Activated T-helper 2 cell treated with anti-CD3 and anti-CD28 coated beads, Interferon-gamma antibody, Interleukin-2, Interleukin-4, amounts not matched to agents 10 μg/mL and 5 μg/mL and 100 μg/mL, durations not matched to agents 14 hours and 24 hours and 36 hours (primary cell): ENCODE measurements at regions not wholly inside any gene's neighbourhood (a gene's known extent, or its start where the extent isn't known, plus 50 kb on each side); places are given as distances from the start of the nearest gene placed in this dataset.

Experiments
- DNase-seq: peaks from one replicate; pipeline ENCODE4 v3.0.0; 2021; ENCODE audit warnings: low spot score
- H3K27ac Mint-ChIP-seq: one replicate; pipeline ENCODE4 v1.8.0; 2021; ENCODE audit warnings: mixed read lengths
- H3K27me3 Mint-ChIP-seq: one replicate; pipeline ENCODE4 v1.8.0; 2021; ENCODE audit warnings: low read depth, mixed read lengths
- H3K36me3 Mint-ChIP-seq: one replicate; pipeline ENCODE4 v1.8.0; 2021; ENCODE audit warnings: low read depth, mixed read lengths
- H3K4me1 Mint-ChIP-seq: one replicate; pipeline ENCODE4 v1.8.0; 2021; ENCODE audit warnings: low read depth, mixed read lengths
- H3K4me3 Mint-ChIP-seq: one replicate; pipeline ENCODE4 v1.8.0; 2021; ENCODE audit warnings: low read depth, mild to moderate bottlenecking, moderate library complexity, mixed read lengths
- H3K9me3 Mint-ChIP-seq: one replicate; pipeline ENCODE4 v1.8.0; 2021; ENCODE audit warnings: mixed read lengths
- intact Hi-C: fragments of 100-400 bp; cut with micrococcal nuclease; formaldehyde crosslinking; loops from one replicate; pipeline ENCODE4 v1.15.1; 2023

DNA sequence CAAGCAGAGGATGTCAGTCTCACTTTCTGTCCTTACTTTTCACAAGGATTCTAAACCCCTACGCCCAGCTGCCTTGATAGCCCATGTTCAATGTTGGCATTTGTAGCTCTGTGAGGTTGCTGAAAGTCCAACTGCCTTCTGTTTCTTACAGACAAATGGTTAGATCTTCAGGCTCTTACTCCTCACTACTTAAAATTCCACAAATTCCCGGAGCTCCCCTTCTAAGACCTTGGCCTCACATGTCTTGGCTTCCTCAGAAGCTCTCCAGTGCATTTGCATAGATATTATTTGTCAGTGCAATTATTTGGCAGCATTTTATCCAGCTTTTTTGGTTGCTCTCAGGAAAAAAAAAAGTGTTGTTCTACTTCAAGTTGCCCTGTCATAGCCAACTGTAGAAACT, 453.7 kb upstream of the CELF4 start:
- Mint-ChIP-seq H3K9me3 (peaks cover 12% of the 10 kb centered on the region), H3K27me3 (no peaks in the 10 kb centered on the region), H3K27ac (no peak overlapping the region), H3K36me3 (no peaks in the 10 kb centered on the region), H3K4me3 (no peak overlapping the region), H3K4me1 (no peaks in the 10 kb centered on the region)
- intact Hi-C loops, result no loop called here
- DNase-seq, result no peak

DNA sequence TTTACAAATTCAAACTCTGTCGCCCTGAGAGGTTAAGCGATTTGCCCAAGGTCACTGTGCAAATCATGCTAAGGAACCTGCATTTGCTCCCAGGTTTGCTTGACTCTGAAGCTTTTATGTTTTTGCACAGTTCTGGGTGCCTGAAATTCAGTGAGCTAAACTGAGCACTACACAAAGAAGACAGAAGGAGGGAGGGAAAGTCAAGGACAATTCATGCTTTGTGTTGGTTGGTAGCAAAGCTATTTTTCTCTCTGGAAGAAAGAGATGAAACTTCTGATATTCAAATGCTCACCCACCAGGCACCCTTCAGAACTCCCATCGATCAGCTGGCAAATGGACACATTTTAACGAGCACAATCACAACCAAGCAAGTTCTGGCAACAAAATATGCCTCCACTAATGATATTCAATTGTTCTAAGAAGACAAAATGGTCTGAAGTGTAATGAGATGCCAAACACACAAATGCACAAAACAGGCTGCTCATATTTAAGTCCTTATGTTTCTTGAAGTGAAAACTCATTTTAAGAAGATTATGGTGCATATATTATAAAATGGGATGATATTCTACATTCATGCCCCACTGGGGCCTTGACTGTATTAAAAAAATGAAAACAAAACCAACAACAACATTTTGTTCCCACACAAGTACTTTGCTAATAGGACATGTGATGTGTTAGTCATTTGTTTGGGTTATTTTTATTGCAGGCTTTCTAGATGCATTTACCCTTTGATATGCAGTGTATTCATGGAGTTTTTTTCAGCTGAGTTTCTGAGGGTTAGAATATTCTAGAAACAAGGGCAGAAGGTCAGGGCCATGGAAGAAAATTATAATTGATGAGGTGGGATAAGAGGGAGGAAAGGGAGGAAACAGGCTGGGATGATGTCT, 445.6 kb upstream of the CELF4 start:
- no peak overlapping the region for H3K27ac Mint-ChIP-seq
- no peaks in the 10 kb centered on the region for H3K36me3 Mint-ChIP-seq
- intact Hi-C loops, result no loop called here
- no peaks in the 10 kb centered on the region for H3K27me3 Mint-ChIP-seq
- H3K9me3 Mint-ChIP-seq, result peaks cover 9% of the 10 kb centered on the region
- no peaks in the 10 kb centered on the region for H3K4me1 Mint-ChIP-seq
- no peak for DNase-seq
- no peak overlapping the region for H3K4me3 Mint-ChIP-seq

DNA sequence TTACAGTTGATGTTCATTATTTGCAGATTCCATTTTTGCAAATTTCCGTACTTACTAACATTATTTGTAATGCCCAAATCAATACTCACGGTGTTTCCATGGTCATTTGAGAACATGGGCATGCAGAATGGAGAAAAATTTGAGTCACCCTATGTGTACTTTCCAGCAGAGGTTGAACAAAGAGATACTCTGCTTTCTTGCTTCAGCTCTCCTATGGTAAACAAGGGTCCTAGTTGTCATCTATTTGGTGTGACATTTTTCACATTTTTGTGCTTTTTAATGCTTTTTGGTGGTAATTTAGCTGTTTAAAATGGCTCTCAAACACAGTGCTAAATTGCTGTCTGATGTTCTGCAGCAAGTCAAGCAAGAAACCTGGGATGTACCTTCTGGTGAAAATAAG, 444.4 kb upstream of the CELF4 start:
- no peak overlapping the region for H3K27ac Mint-ChIP-seq
- H3K4me1 Mint-ChIP-seq, result no peaks in the 10 kb centered on the region
- no peak overlapping the region for H3K4me3 Mint-ChIP-seq
- no peak for DNase-seq
- H3K36me3 Mint-ChIP-seq, result no peaks in the 10 kb centered on the region
- no peaks in the 10 kb centered on the region for H3K9me3 Mint-ChIP-seq
- H3K27me3 Mint-ChIP-seq, result no peaks in the 10 kb centered on the region
- intact Hi-C loops, result no loop called here

DNA sequence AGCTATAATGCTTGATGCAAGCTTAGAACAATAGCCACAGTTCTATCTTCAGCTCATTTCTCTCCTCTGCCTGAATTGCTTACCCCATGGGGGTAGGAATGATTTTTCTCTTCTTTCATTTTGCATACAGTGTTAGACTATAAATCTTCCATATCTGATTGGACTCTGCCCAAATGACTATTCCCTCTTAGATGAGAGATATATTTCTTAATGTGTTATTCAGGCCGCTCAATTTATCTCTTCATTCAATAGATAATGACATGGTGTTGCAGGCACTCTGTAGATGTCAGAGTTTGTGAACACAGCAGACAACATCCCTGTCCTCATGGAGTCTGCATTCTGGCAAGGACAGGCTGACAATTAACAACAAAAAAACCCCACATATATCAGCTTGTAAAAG, 443.7 kb upstream of the CELF4 start:
- Mint-ChIP-seq H3K36me3 (no peaks in the 10 kb centered on the region), H3K27ac (no peak overlapping the region), H3K4me3 (no peak overlapping the region), H3K27me3 (no peaks in the 10 kb centered on the region), H3K4me1 (no peaks in the 10 kb centered on the region), H3K9me3 (no peaks in the 10 kb centered on the region)
- intact Hi-C loops, result no loop called here
- DNase-seq, result no peak

DNA sequence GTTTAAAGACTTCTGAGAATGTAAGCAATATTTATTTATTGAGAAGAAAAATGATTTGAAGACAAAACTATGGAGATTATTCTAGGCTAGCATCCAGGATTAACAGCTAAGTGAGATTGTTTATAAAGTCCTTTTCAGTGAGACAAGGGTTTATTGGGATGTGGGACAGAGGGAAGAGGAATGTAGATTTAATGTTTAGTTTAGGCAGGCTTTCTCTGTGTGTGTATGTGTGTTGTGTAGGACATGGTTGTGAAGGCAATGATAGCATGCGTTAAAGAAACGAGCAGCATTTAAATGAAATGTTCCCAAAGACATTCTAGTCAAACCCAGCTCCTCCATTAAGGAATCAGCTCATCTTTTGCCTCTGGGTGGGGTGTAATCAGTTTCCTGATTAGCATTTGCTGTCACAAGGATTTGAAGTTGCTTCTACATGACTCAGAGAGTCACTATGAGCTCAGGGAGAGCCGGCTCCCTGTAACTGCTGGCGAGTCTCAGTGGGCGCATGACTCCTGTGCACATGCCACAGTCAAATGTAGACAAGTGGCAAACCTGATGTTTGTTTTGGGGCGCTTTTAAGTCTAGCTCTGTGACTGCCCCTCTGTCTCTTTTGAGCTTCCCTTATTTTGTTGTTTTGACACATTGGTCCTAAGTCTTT, 442.2 kb upstream of the CELF4 start:
- intact Hi-C loops, result no loop called here
- H3K4me1 Mint-ChIP-seq, result no peaks in the 10 kb centered on the region

DNA sequence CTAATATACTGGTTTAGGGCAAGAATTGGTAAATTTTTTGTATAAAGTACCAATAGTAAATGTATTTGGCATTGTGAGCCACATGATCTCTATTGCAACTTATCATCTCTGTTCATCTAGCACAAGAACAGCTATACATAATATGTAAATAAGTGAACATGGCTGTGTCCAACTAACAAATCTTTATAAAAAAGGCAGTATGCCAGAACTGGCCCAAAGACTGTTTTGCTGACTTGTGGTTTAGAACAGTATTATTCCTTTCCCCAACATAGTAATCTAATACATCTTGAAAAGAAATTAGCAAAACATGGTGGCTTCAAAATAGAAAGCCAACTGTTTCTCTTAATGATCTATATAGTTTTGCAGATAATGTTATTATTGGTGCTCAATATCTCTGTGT, 441.4 kb upstream of the CELF4 start:
- no peaks in the 10 kb centered on the region for H3K4me1 Mint-ChIP-seq
- H3K27me3 Mint-ChIP-seq, result no peaks in the 10 kb centered on the region
- H3K27ac Mint-ChIP-seq, result no peak overlapping the region
- no peaks in the 10 kb centered on the region for H3K36me3 Mint-ChIP-seq
- no peaks in the 10 kb centered on the region for H3K9me3 Mint-ChIP-seq
- no peak overlapping the region for H3K4me3 Mint-ChIP-seq
- intact Hi-C loops, result no loop called here
- DNase-seq, result no peak

More for the DNA sequence above, 442.2 kb upstream of the CELF4 start:
- H3K27me3 Mint-ChIP-seq, result no peaks in the 10 kb centered on the region
- no peak overlapping the region for H3K27ac Mint-ChIP-seq
- no peak overlapping the region for H3K4me3 Mint-ChIP-seq
- DNase-seq, result no peak
- H3K9me3 Mint-ChIP-seq, result no peaks in the 10 kb centered on the region
- no peaks in the 10 kb centered on the region for H3K36me3 Mint-ChIP-seq

DNA sequence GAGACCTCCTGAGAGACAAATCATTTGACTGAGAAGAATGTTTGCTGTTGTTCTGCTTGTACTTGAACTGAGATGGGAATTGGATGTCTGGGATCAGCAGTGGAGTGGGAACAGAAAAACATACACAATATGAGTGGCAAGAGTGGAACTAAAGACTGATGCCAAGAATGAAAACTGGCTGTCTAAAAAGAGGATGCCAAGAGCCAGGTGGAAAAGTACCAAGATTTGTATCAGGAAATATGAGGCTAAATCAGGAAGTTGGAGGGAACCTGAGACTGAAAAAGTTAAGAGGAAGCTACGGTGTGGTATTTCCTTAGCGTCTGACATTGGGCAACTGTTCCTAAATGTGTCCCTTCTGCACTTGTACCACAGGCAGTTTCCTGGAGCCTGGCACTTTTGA, 440.9 kb upstream of the CELF4 start:
- Mint-ChIP-seq H3K4me1 (no peaks in the 10 kb centered on the region), H3K36me3 (no peaks in the 10 kb centered on the region), H3K4me3 (no peak overlapping the region), H3K27ac (no peak overlapping the region), H3K9me3 (no peaks in the 10 kb centered on the region), H3K27me3 (no peaks in the 10 kb centered on the region)
- intact Hi-C loops, result no loop called here
- no peak for DNase-seq

DNA sequence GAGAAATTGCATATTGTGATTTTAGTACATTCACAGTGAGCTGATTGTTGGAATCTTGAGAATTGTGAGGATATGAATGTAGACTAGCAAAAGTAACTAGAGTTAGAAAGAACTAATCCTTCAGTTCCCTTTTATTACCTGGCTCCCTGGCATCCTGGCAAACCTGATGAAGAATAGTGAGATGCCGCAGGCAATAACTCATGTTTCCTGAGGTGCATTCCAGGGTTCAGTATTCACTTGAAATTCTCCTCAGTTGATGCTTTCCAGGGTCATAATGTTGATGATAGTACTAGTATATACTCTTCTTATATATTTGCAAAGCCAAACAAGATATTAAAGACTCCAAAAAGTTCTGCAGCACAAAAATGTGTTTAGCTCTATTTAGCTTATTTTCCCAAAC, 432.1 kb upstream of the CELF4 start:
- no peak overlapping the region for H3K27ac Mint-ChIP-seq
- no peak overlapping the region for H3K4me3 Mint-ChIP-seq
- intact Hi-C loops, result no loop called here
- no peaks in the 10 kb centered on the region for H3K36me3 Mint-ChIP-seq
- H3K4me1 Mint-ChIP-seq, result no peaks in the 10 kb centered on the region
- DNase-seq, result no peak
- H3K9me3 Mint-ChIP-seq, result no peaks in the 10 kb centered on the region
- no peaks in the 10 kb centered on the region for H3K27me3 Mint-ChIP-seq

DNA sequence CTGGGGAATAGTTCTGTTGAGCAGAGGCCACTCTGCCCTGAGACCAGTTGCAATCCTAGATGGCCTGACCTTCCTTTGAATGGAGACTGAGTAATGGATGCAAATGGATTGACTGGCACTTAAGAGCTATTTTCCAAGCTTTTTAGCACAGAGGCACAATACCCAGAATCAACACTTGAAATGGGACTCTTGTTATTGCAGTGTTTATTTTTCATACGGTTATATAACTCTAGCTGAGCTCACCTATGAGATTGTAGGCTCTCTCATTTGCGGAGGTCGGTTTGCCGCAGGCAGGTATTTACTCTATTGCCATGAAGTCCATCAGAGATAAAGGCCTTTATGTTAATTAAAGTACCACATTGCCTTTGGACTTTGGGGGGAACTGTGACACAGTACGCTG, 422.3 kb upstream of the CELF4 start:
- Mint-ChIP-seq H3K27ac (no peak overlapping the region), H3K36me3 (no peaks in the 10 kb centered on the region), H3K4me3 (no peak overlapping the region), H3K27me3 (no peaks in the 10 kb centered on the region), H3K9me3 (no peaks in the 10 kb centered on the region), H3K4me1 (no peaks in the 10 kb centered on the region)
- intact Hi-C loops, result no loop called here
- DNase-seq, result no peak

DNA sequence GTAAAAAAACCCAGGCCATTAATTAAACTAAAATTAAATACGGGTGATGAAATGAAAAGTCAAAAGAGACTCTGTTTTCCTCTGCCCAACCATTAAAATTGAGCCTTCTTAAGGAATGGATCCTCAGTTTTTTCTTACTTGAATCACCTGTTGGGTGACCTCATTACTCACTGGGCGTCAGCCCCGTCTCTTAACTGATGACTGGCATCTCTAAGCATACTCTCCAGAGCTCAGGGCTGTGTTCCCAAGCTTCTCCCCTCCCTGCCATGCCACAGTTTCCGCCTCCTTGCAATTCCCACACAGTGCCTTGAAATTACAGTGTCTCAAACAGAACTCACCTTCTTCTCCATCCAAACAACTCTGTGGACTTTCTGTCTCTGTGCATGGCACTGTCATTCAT, 421.1 kb upstream of the CELF4 start:
- intact Hi-C loops, result no loop called here
- DNase-seq, result no peak
- Mint-ChIP-seq H3K36me3 (no peaks in the 10 kb centered on the region), H3K4me3 (no peak overlapping the region), H3K27me3 (no peaks in the 10 kb centered on the region), H3K9me3 (no peaks in the 10 kb centered on the region), H3K4me1 (no peaks in the 10 kb centered on the region), H3K27ac (no peak overlapping the region)

DNA sequence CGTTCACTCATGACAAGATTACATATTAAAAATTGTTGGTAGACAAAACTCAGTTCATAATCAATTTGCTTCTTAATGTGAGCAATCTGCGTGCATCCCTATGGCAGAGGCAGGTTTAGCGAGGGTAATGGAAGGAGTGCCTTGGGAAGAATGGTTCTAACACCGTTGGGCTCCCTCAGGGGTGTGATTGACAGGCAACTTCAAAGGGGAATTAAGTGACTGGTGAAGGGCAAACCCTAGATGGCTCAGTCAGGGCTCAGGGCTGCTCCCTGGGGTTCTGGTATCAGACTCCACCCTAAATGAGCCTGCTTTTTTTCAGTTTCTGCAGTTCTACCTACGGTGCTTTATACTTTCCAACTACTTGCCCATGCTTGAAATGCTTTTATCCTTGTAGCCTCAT, 419.5 kb upstream of the CELF4 start:
- Mint-ChIP-seq H3K27me3 (no peaks in the 10 kb centered on the region), H3K27ac (no peak overlapping the region), H3K9me3 (no peaks in the 10 kb centered on the region), H3K4me3 (no peak overlapping the region), H3K4me1 (no peaks in the 10 kb centered on the region), H3K36me3 (no peaks in the 10 kb centered on the region)
- no peak for DNase-seq
- intact Hi-C loops, result no loop called here

DNA sequence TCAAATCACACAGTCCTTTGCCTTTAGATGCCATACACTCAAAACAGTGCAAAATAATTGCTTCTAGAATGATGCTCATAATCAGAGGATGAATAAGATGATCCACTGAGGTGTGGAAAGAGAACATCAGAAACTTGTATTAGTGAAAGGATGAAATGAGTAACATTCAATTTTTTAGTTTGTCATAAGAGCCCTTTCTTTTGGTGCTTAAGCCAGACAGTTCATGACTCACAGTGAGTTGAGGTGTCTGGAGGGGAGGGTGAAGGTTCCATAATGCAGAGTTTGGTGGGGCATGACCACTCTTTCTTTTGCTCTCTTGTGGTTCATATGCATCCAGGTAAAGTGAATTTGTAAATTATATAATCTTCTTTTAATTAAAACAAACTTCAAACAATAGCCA, 415.0 kb upstream of the CELF4 start:
- intact Hi-C loops, result no loop called here
- Mint-ChIP-seq H3K36me3 (no peaks in the 10 kb centered on the region), H3K9me3 (peaks cover 8% of the 10 kb centered on the region), H3K4me1 (no peaks in the 10 kb centered on the region), H3K27ac (no peak overlapping the region), H3K27me3 (no peaks in the 10 kb centered on the region), H3K4me3 (no peak overlapping the region)
- no peak for DNase-seq

DNA sequence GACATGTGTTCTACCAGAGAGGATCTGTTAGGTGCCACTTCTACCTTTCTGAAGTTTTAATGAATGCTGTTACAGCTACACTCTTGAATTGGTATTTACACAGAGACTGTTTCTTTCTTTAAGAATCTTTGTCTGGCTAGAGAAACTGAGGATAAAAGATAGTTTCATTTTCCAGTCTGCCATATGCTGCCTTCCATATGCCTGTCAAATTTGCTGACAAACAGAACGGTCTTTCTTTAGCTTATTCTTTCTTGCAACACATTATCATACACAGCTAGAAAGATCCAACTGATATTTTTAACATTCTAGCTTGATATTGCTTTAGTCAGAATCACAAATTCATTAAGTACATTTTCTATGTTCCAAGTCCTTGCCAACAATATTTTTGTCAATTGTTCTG, 409.8 kb upstream of the CELF4 start:
- DNase-seq, result no peak
- Mint-ChIP-seq H3K4me1 (no peaks in the 10 kb centered on the region), H3K4me3 (no peak overlapping the region), H3K27me3 (no peaks in the 10 kb centered on the region), H3K36me3 (no peaks in the 10 kb centered on the region), H3K9me3 (peaks cover 16% of the 10 kb centered on the region), H3K27ac (no peak overlapping the region)
- intact Hi-C loops, result no loop called here
